ENCODE measurements at regions not wholly inside any gene's neighbourhood (a gene's known extent, or its start where the extent isn't known, plus 50 kb on each side); places are given as distances from the start of the nearest gene placed in this dataset.
"Not testable (repeated sequence)": the region's sequence is repeated elsewhere in the genome, so short reads cannot be mapped to it uniquely, and the experiment has no call there.

GRCh38 chr5:173413471-173413982, 85.3 kb upstream of the STC2 start:
- DNase-seq, result no peak

GRCh38 chr5:173412566-173412965, 84.4 kb upstream of the STC2 start:
- peak; percentile 64 for DNase-seq

GRCh38 chr5:173411791-173412555, 83.8 kb upstream of the STC2 start:
- no peak for DNase-seq

GRCh38 chr5:173410459-173411233, 82.4 kb upstream of the STC2 start:
- DNase-seq, result no peak

- no peak for DNase-seq
These were observed 80.7 kb upstream of the STC2 start for GRCh38 chr5:173408946-173409345.

- DNase-seq, result no peak
These were observed 71.6 kb upstream of the STC2 start for GRCh38 chr5:173399851-173400250.

GRCh38 chr5:173397516-173397915, 69.3 kb upstream of the STC2 start:
- DNase-seq, result no peak

GRCh38 chr5:173396311-173396993, 68.2 kb upstream of the STC2 start:
- DNase-seq, result peak; percentile 16

- no peak for DNase-seq
These were observed 67.7 kb upstream of the STC2 start for GRCh38 chr5:173395933-173396308.

- peak; percentile 78 for DNase-seq
These were observed 67.2 kb upstream of the STC2 start for GRCh38 chr5:173395257-173395932.

GRCh38 chr5:173394701-173395100, 66.5 kb upstream of the STC2 start:
- no peak for DNase-seq

- DNase-seq, result no peak
These were observed 64.0 kb upstream of the STC2 start for GRCh38 chr5:173392172-173392571.

GRCh38 chr5:173391031-173391430, 62.8 kb upstream of the STC2 start:
- no peak for DNase-seq

GRCh38 chr5:173387293-173387692, 59.1 kb upstream of the STC2 start:
- DNase-seq, result not testable (repeated sequence)

GRCh38 chr5:173385832-173386360, 57.7 kb upstream of the STC2 start:
- DNase-seq, result no peak

GRCh38 chr5:173383711-173384110, 55.5 kb upstream of the STC2 start:
- DNase-seq, result peak; percentile 31

GRCh38 chr5:173378727-173379126, 50.5 kb upstream of the STC2 start:
- DNase-seq, result no peak
